HG02938 (cell line): ENCODE measurements at regions not wholly inside any gene's neighbourhood (a gene's known extent, or its start where the extent isn't known, plus 50 kb on each side); places are given as distances from the start of the nearest gene placed in this dataset.
A peak's percentile ranks its signal among the peaks of the same experiment; 100 is the strongest.

ENCODE experiments used
- ATAC-seq: cut with Tn5 transposase; IDR thresholded peaks from one replicate; pipeline ENCODE4 v1.9.1; 2021; ENCODE audit warnings: mild to moderate bottlenecking, moderate library complexity; ENCODE audit not compliant: unreplicated experiment

GRCh38 chr12:45585522-45586230 lies 143.8 kb upstream of the ARID2 start:
- ATAC-seq, result no peak

- no peak for ATAC-seq
These were observed 143.0 kb upstream of the ARID2 start for GRCh38 chr12:45586486-45586885.

GRCh38 chr12:45587012-45587411 lies 142.5 kb upstream of the ARID2 start:
- ATAC-seq, result no peak

GRCh38 chr12:45587877-45588533 lies 141.5 kb upstream of the ARID2 start:
- ATAC-seq, result no peak

GRCh38 chr12:45590646-45591045 lies 138.9 kb upstream of the ARID2 start:
- ATAC-seq, result no peak

GRCh38 chr12:45591635-45592034 lies 137.9 kb upstream of the ARID2 start:
- ATAC-seq, result no peak

- no peak for ATAC-seq
These were observed 133.1 kb upstream of the ARID2 start for GRCh38 chr12:45596366-45596765.

GRCh38 chr12:45598336-45598735 lies 131.2 kb upstream of the ARID2 start:
- ATAC-seq, result no peak

- ATAC-seq, result no peak
These were observed 130.7 kb upstream of the ARID2 start for GRCh38 chr12:45598761-45599160.

- ATAC-seq, result no peak
These were observed 130.3 kb upstream of the ARID2 start for GRCh38 chr12:45599196-45599595.

- ATAC-seq, result no peak
These were observed 128.1 kb upstream of the ARID2 start for GRCh38 chr12:45601390-45601789.

- ATAC-seq, result no peak
These were observed 127.6 kb upstream of the ARID2 start for GRCh38 chr12:45601888-45602287.

GRCh38 chr12:45605624-45606023 lies 123.9 kb upstream of the ARID2 start:
- ATAC-seq, result no peak

GRCh38 chr12:45611061-45611460 lies 118.4 kb upstream of the ARID2 start:
- ATAC-seq, result no peak

GRCh38 chr12:45611495-45611894 lies 118.0 kb upstream of the ARID2 start:
- no peak for ATAC-seq

GRCh38 chr12:45612044-45612794 lies 117.3 kb upstream of the ARID2 start:
- peak; percentile 47 for ATAC-seq

GRCh38 chr12:45613296-45613695 lies 116.2 kb upstream of the ARID2 start:
- ATAC-seq, result no peak

GRCh38 chr12:45613855-45614254 lies 115.7 kb upstream of the ARID2 start:
- ATAC-seq, result no peak

- no peak for ATAC-seq
These were observed 114.2 kb upstream of the ARID2 start for GRCh38 chr12:45615268-45615667.

GRCh38 chr12:45619736-45620135 lies 109.8 kb upstream of the ARID2 start:
- no peak for ATAC-seq

- ATAC-seq, result no peak
These were observed 107.8 kb upstream of the ARID2 start for GRCh38 chr12:45621703-45622102.
